D721Med (cell line): ENCODE measurements at regions not wholly inside any gene's neighbourhood (a gene's known extent, or its start where the extent isn't known, plus 50 kb on each side); places are given as distances from the start of the nearest gene placed in this dataset.

Experiments used
- DNase-seq: peaks from one replicate; pipeline ENCODE4 v3.0.0; 2011; ENCODE audit warnings: low spot score; ENCODE audit not compliant: insufficient read length
- FAIRE-seq: peaks from 2 replicates; lab custom pipeline; 2011; peaks lifted over from hg19 to GRCh38; lab: Jason Lieb, UNC
- TF ChIP-seq, protein P1 (sequence below): IDR thresholded peaks from 2 replicates; pipeline ENCODE4 v1.5.1; 2012; ENCODE audit warnings: mild to moderate bottlenecking, control low read depth; ENCODE audit not compliant: insufficient read depth; ENCODE audit errors: missing control alignments

DNA sequence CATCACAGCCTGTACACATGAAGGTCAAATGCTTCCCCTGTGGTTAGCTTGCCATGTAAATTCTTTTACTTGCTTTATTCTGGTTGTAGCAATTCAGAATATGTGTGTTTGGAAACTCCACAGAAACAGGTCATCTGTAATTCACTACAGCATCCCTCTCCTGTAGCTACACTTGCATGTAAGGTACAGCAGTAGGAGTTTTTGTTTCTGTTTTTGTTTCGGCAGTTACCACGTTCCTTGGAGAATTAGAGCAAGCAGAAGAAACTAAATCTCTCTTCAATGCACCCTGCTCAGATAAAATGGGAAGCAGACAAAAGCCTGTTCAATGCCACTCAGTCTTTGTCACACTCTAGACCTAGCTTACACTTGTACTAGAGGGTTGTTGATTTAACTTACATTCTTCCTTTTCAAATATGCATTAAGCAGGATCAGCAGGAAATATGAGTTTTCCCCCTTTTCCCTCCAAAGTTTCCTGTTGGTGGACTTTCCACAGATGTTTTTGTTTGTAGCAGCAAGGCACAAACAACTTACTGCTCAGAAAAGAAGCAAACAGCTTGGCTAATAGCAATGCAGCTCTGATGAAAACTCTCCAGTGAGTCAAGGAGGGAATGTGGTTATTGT is 80.9 kb downstream of the YIPF5 start:
- no peak for DNase-seq
- no peak for FAIRE-seq

DNA sequence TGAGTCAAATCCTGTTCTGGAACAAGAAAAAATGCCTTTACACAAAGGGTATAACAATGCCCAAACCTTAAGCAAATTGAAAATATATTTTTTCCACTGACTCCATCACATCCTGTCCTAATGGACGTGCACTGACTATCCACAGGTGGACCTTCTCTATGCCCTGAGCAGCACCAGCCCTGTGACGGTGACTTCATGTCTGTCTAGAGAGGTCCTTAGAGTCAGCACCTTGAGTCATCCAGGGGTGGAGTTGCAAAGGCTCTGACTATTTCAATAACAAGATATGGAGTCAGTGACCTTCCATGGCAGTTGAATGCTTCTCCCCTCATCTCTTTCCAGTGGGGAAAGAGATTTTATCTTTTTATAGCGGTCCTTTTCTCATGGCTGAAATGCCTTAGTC is 78.0 kb downstream of the YIPF5 start:
- no peak for FAIRE-seq
- no peak for DNase-seq
- TF ChIP-seq, protein P1, sequence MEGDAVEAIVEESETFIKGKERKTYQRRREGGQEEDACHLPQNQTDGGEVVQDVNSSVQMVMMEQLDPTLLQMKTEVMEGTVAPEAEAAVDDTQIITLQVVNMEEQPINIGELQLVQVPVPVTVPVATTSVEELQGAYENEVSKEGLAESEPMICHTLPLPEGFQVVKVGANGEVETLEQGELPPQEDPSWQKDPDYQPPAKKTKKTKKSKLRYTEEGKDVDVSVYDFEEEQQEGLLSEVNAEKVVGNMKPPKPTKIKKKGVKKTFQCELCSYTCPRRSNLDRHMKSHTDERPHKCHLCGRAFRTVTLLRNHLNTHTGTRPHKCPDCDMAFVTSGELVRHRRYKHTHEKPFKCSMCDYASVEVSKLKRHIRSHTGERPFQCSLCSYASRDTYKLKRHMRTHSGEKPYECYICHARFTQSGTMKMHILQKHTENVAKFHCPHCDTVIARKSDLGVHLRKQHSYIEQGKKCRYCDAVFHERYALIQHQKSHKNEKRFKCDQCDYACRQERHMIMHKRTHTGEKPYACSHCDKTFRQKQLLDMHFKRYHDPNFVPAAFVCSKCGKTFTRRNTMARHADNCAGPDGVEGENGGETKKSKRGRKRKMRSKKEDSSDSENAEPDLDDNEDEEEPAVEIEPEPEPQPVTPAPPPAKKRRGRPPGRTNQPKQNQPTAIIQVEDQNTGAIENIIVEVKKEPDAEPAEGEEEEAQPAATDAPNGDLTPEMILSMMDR: no peak

More for the DNA sequence above, 80.9 kb downstream of the YIPF5 start:
- TF ChIP-seq, protein P1: no peak

DNA sequence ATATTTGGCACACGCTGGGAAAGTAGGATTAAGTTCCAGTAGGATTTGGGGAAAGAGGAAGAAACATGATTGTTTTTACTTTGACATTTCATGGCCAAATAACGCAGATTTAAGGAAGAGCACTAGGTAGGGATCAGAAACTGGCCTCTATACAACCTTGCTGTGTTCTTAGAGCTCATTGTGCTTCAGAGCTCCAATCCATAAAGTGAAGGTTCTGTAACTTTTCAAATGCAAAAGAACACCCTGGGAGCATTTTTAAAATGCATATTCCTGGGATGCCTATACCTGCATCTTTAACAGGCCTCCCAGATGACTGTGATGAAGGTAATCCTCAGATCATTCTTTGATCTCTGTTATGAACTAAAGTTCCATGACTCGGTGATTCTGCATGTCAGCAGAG is 77.1 kb downstream of the YIPF5 start:
- TF ChIP-seq, protein P1: no peak
- no peak for DNase-seq
- no peak for FAIRE-seq

DNA sequence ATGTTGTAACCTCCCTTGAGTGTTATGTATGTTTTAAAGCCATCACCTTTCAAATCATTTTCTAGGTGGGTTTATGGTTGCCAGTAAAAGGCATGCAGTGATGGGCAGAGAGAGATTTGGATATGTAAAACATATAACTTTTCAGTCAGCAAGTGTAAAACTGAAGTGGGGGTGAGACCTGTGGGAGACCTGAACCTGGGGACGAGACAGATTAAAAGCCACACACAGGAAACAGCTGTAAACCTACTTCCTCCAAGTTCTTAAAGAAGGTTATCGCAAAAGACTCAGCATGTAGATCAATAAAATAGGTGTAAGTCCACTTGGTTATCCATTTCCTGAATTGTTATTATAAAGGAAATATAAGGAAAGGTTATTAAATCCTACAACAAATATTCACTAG is 76.6 kb downstream of the YIPF5 start:
- TF ChIP-seq, protein P1: no peak
- no peak for FAIRE-seq
- no peak for DNase-seq

DNA sequence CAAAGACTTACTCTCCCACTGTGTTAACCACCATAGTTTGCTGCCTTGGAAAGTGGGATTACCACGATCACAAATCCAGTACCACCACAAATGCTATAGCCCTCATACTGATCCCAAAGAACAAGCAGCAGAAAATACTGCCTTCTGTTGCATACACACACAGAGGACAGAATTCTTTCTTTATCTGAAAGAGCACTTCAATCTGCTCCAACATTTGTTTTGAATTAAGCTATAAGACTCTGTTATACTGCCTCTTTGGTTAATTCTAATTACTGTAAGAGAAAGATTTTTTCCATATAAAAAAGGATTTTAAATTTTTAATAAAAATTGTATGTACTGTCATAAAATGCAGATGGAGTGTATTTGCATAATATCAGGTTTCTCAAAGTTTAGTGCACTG is 69.8 kb downstream of the YIPF5 start:
- TF ChIP-seq, protein P1: no peak
- no peak for DNase-seq
- FAIRE-seq: no peak

DNA sequence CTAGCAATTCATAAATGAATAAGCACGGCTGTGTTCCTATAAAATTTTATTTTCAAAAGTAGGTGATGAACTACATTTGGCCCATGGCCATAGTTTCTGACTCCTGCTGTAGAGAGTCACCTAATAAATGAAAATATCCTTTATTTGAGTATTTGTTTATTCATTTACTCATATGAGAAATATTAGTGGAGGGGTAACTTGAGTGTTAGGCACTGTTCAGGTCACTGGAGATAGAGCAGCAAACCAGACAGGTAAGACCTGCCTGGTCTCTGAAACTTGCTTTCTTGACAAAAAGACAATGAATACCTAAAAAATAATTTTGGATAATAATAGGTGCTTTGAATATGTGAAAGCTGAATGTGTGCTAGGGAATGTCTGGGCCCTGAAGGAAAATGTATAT is 68.8 kb downstream of the YIPF5 start:
- FAIRE-seq (no peak), DNase-seq (no peak)
- TF ChIP-seq, protein P1: no peak

DNA sequence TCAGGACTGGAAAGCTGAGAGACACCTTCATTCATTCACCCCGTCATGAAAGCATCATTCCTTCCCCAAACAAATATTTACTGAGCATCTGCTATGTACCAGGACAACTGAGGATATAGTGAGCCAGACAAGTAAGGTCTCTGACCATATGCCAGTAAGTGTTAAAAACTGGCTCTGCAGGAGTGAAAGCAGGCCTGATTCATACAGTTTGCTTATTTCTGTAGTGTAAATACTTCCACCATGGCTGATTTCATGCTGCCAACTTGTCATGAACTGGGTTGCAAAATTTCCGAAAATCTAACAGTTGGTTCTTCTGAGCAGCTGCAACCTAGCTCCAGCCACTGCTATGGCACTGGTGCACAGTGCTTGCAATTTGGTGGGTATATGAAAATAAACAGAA is 68.1 kb downstream of the YIPF5 start:
- DNase-seq (no peak), FAIRE-seq (no peak)
- TF ChIP-seq, protein P1: no peak
